ENCODE measurements at regions not wholly inside any gene's neighbourhood (a gene's known extent, or its start where the extent isn't known, plus 50 kb on each side); places are given as distances from the start of the nearest gene placed in this dataset.

GRCh38 chr11:101354801-101355200 is 225.2 kb upstream of the PGR start:
- Mint-ChIP-seq H3K4me1 (no peaks in the 10 kb centered on the region), H3K27me3 (no peaks in the 10 kb centered on the region), H3K9me3 (peaks cover 0 to 28% (median 4%) of the 10 kb centered on the region in 11 donors), H3K36me3 (no peaks in the 10 kb centered on the region), H3K27ac (no peak overlapping the region), H3K4me3 (no peak overlapping the region)
- Histone ChIP-seq H3K27me3 (ENCODE audit: control insufficient read depth in 2 of 2, insufficient read depth in 2 of 2, low read length in 2 of 2) (no peaks in the 10 kb centered on the region), H3K4me3 (ENCODE audit: low read length) (no peak overlapping the region), H3K36me3 (ENCODE audit: control insufficient read depth in 2 of 3, insufficient read depth in 3 of 3, low read length in 3 of 3) (no peaks in the 10 kb centered on the region), H3K27ac (ENCODE audit: low read depth, low read length) (no peak overlapping the region), H3K4me1 (ENCODE audit: control insufficient read depth in 2 of 2, insufficient read depth in 2 of 2, low read length in 2 of 2) (no peaks in the 10 kb centered on the region), H3K9me3 (ENCODE audit: control insufficient read depth in 2 of 3, low read length in 3 of 3) (no peaks in the 10 kb centered on the region)
- intact Hi-C loops (cut with micrococcal nuclease) = no loop called here
- no peak for DNase-seq
- POLR2A ChIA-PET = no interaction called here
- no peak for ATAC-seq
- CTCF ChIA-PET = no interaction called here

GRCh38 chr11:101348786-101349185 is 219.2 kb upstream of the PGR start:
- DNase-seq (no peak), ATAC-seq (no peak)
- intact Hi-C loops (cut with micrococcal nuclease) = no loop called here
- H3K4me3 Mint-ChIP-seq = no peak overlapping the region
- ChIA-PET CTCF (no interaction called here), POLR2A (no interaction called here)
- no peaks in the 10 kb centered on the region for H3K4me1 Mint-ChIP-seq
- no peaks in the 10 kb centered on the region for H3K27me3 Mint-ChIP-seq
- H3K9me3 Mint-ChIP-seq = peaks cover 0 to 20% (median 5%) of the 10 kb centered on the region in 11 donors
- no peak overlapping the region for H3K27ac ChIP-seq (ENCODE audit: low read depth, low read length)
- no peak overlapping the region for H3K4me3 ChIP-seq (ENCODE audit: low read length)
- H3K27me3 ChIP-seq (ENCODE audit: control insufficient read depth in 2 of 2, insufficient read depth in 2 of 2, low read length in 2 of 2) = no peaks in the 10 kb centered on the region
- no peaks in the 10 kb centered on the region for H3K4me1 ChIP-seq (ENCODE audit: control insufficient read depth in 2 of 2, insufficient read depth in 2 of 2, low read length in 2 of 2)
- no peak overlapping the region for H3K27ac Mint-ChIP-seq
- H3K36me3 Mint-ChIP-seq = no peaks in the 10 kb centered on the region
- no peaks in the 10 kb centered on the region for H3K36me3 ChIP-seq (ENCODE audit: control insufficient read depth in 2 of 3, insufficient read depth in 3 of 3, low read length in 3 of 3)
- H3K9me3 ChIP-seq (ENCODE audit: control insufficient read depth in 2 of 3, low read length in 3 of 3) = no peaks in the 10 kb centered on the region

GRCh38 chr11:101346591-101346990 is 217.0 kb upstream of the PGR start:
- intact Hi-C loops (cut with micrococcal nuclease) = no loop called here
- ChIA-PET CTCF (no interaction called here), POLR2A (no interaction called here)
- DNase-seq (no peak), ATAC-seq (no peak)
- H3K36me3 ChIP-seq (ENCODE audit: control insufficient read depth in 2 of 3, insufficient read depth in 3 of 3, low read length in 3 of 3) = no peaks in the 10 kb centered on the region
- H3K9me3 ChIP-seq (ENCODE audit: control insufficient read depth in 2 of 3, low read length in 3 of 3) = no peaks in the 10 kb centered on the region
- no peaks in the 10 kb centered on the region for H3K36me3 Mint-ChIP-seq
- H3K4me1 ChIP-seq (ENCODE audit: control insufficient read depth in 2 of 2, insufficient read depth in 2 of 2, low read length in 2 of 2) = no peaks in the 10 kb centered on the region
- peaks cover 0 to 24% (median 5%) of the 10 kb centered on the region in 11 donors for H3K9me3 Mint-ChIP-seq
- H3K27me3 Mint-ChIP-seq = no peaks in the 10 kb centered on the region
- no peak overlapping the region for H3K4me3 ChIP-seq (ENCODE audit: low read length)
- no peak overlapping the region for H3K27ac Mint-ChIP-seq
- H3K27ac ChIP-seq (ENCODE audit: low read depth, low read length) = no peak overlapping the region
- no peaks in the 10 kb centered on the region for H3K4me1 Mint-ChIP-seq
- no peak overlapping the region for H3K4me3 Mint-ChIP-seq
- H3K27me3 ChIP-seq (ENCODE audit: control insufficient read depth in 2 of 2, insufficient read depth in 2 of 2, low read length in 2 of 2) = no peaks in the 10 kb centered on the region

GRCh38 chr11:101345891-101346290 is 216.3 kb upstream of the PGR start:
- no peak for ATAC-seq
- ChIA-PET POLR2A (no interaction called here), CTCF (no interaction called here)
- Histone ChIP-seq H3K4me1 (ENCODE audit: control insufficient read depth in 2 of 2, insufficient read depth in 2 of 2, low read length in 2 of 2) (no peaks in the 10 kb centered on the region), H3K36me3 (ENCODE audit: control insufficient read depth in 2 of 3, insufficient read depth in 3 of 3, low read length in 3 of 3) (no peaks in the 10 kb centered on the region), H3K27ac (ENCODE audit: low read depth, low read length) (no peak overlapping the region), H3K27me3 (ENCODE audit: control insufficient read depth in 2 of 2, insufficient read depth in 2 of 2, low read length in 2 of 2) (no peaks in the 10 kb centered on the region), H3K9me3 (ENCODE audit: control insufficient read depth in 2 of 3, low read length in 3 of 3) (no peaks in the 10 kb centered on the region), H3K4me3 (ENCODE audit: low read length) (no peak overlapping the region)
- Mint-ChIP-seq H3K27ac (no peak overlapping the region), H3K4me1 (no peaks in the 10 kb centered on the region), H3K36me3 (no peaks in the 10 kb centered on the region), H3K27me3 (no peaks in the 10 kb centered on the region), H3K9me3 (peaks cover 0 to 26% (median 5%) of the 10 kb centered on the region in 11 donors), H3K4me3 (no peak overlapping the region)
- DNase-seq = no peak
- intact Hi-C loops (cut with micrococcal nuclease) = no loop called here

- H3K4me1 ChIP-seq (ENCODE audit: control insufficient read depth in 2 of 2, insufficient read depth in 2 of 2, low read length in 2 of 2) = no peaks in the 10 kb centered on the region
- no peak for ATAC-seq
- Mint-ChIP-seq H3K27me3 (no peaks in the 10 kb centered on the region), H3K36me3 (no peaks in the 10 kb centered on the region), H3K9me3 (peaks cover 0 to 21% (median 6%) of the 10 kb centered on the region in 11 donors), H3K4me1 (no peaks in the 10 kb centered on the region), H3K4me3 (no peak overlapping the region), H3K27ac (no peak overlapping the region)
- no peaks in the 10 kb centered on the region for H3K36me3 ChIP-seq (ENCODE audit: control insufficient read depth in 2 of 3, insufficient read depth in 3 of 3, low read length in 3 of 3)
- H3K4me3 ChIP-seq (ENCODE audit: low read length) = no peak overlapping the region
- POLR2A ChIA-PET = no interaction called here
- no peaks in the 10 kb centered on the region for H3K9me3 ChIP-seq (ENCODE audit: control insufficient read depth in 2 of 3, low read length in 3 of 3)
- DNase-seq = no peak
- intact Hi-C loops (cut with micrococcal nuclease) = no loop called here
- CTCF ChIA-PET = no interaction called here
- no peaks in the 10 kb centered on the region for H3K27me3 ChIP-seq (ENCODE audit: control insufficient read depth in 2 of 2, insufficient read depth in 2 of 2, low read length in 2 of 2)
- H3K27ac ChIP-seq (ENCODE audit: low read depth, low read length) = no peak overlapping the region
These were observed 212.7 kb upstream of the PGR start for GRCh38 chr11:101342307-101342706.

- Mint-ChIP-seq H3K36me3 (no peaks in the 10 kb centered on the region), H3K27ac (no peak overlapping the region), H3K9me3 (peaks cover 0 to 21% (median 6%) of the 10 kb centered on the region in 11 donors), H3K4me3 (no peak overlapping the region), H3K4me1 (no peaks in the 10 kb centered on the region), H3K27me3 (no peaks in the 10 kb centered on the region)
- H3K4me1 ChIP-seq (ENCODE audit: control insufficient read depth in 2 of 2, insufficient read depth in 2 of 2, low read length in 2 of 2) = no peaks in the 10 kb centered on the region
- ATAC-seq (no peak), DNase-seq (no peak)
- no peaks in the 10 kb centered on the region for H3K27me3 ChIP-seq (ENCODE audit: control insufficient read depth in 2 of 2, insufficient read depth in 2 of 2, low read length in 2 of 2)
- no peaks in the 10 kb centered on the region for H3K36me3 ChIP-seq (ENCODE audit: control insufficient read depth in 2 of 3, insufficient read depth in 3 of 3, low read length in 3 of 3)
- H3K4me3 ChIP-seq (ENCODE audit: low read length) = no peak overlapping the region
- H3K9me3 ChIP-seq (ENCODE audit: control insufficient read depth in 2 of 3, low read length in 3 of 3) = no peaks in the 10 kb centered on the region
- ChIA-PET CTCF (no interaction called here), POLR2A (no interaction called here)
- intact Hi-C loops (cut with micrococcal nuclease) = no loop called here
- H3K27ac ChIP-seq (ENCODE audit: low read depth, low read length) = no peak overlapping the region
These were observed 212.0 kb upstream of the PGR start for GRCh38 chr11:101341578-101341977.

GRCh38 chr11:101336858-101337257 is 207.2 kb upstream of the PGR start:
- H3K27ac ChIP-seq (ENCODE audit: low read depth, low read length) = no peak overlapping the region
- no peaks in the 10 kb centered on the region for H3K27me3 ChIP-seq (ENCODE audit: control insufficient read depth in 2 of 2, insufficient read depth in 2 of 2, low read length in 2 of 2)
- Mint-ChIP-seq H3K4me1 (no peaks in the 10 kb centered on the region), H3K4me3 (no peak overlapping the region), H3K9me3 (peaks cover 0 to 21% (median 1%) of the 10 kb centered on the region in 11 donors), H3K27me3 (no peaks in the 10 kb centered on the region), H3K36me3 (no peaks in the 10 kb centered on the region), H3K27ac (no peak overlapping the region)
- CTCF ChIA-PET = no interaction called here
- intact Hi-C loops (cut with micrococcal nuclease) = no loop called here
- H3K36me3 ChIP-seq (ENCODE audit: control insufficient read depth in 2 of 3, insufficient read depth in 3 of 3, low read length in 3 of 3) = no peaks in the 10 kb centered on the region
- no peaks in the 10 kb centered on the region for H3K9me3 ChIP-seq (ENCODE audit: control insufficient read depth in 2 of 3, low read length in 3 of 3)
- no peaks in the 10 kb centered on the region for H3K4me1 ChIP-seq (ENCODE audit: control insufficient read depth in 2 of 2, insufficient read depth in 2 of 2, low read length in 2 of 2)
- POLR2A ChIA-PET = no interaction called here
- ATAC-seq (no peak), DNase-seq (no peak)
- no peak overlapping the region for H3K4me3 ChIP-seq (ENCODE audit: low read length)

All from naive thymus-derived CD4-positive, alpha-beta T cell (primary cell).